ENCODE measurements at regions not wholly inside any gene's neighbourhood (a gene's known extent, or its start where the extent isn't known, plus 50 kb on each side); places are given as distances from the start of the nearest gene placed in this dataset.
"Not testable (repeated sequence)": the region's sequence is repeated elsewhere in the genome, so short reads cannot be mapped to it uniquely, and the experiment has no call there.

DNA sequence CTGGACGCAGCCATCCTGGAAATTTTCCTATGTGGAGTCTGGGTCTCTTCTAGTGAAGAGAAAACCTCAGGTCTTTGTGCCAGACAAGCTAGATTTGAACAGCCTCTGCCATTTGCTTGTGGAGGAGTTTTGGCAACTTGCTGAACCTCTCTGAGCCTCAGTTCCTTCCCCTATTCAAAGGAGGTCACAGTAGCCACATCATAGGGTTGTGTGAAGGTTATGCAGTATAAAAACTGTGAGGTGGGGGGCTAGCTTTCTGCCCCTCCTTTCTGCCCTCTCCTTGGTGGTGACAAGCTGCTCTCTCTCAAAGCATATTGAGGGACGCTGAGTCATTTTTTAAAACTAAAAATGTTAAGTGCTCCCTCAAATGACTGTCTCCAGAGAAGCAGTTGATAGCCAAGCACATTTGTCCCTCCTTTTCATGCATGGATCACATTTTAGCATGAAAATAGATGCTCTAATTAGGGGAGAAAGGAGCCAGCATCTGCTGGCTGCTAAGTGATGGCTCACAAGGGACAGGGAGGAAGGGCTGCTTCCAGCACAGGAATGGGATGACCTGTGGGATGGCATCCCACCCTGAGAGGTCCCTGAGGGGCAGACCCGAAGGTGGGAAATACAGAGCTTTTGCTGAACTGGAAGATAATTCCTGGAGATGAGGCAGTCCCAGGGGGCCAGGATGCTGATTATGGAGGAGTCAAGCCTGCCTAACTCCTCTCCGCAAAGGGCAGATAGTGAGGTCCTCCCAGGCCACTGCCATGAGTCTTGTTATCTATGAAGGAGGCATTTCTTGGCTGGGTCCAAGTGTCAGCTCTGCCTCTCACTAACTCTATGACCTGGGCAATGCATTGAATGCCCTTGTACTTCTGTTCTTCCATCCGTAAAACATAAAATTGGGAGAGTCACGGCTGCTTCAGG is 218.8 kb downstream of the RAB11FIP4 start:
- DNase-seq, result no peak

- no peak for DNase-seq
Observed at GRCh38 chr17:31609331-31609730, 217.9 kb downstream of the RAB11FIP4 start.

GRCh38 chr17:31608659-31609254 is 217.3 kb downstream of the RAB11FIP4 start:
- no peak for DNase-seq

- no peak for DNase-seq
Observed at GRCh38 chr17:31605761-31606160, 214.3 kb downstream of the RAB11FIP4 start.

- DNase-seq, result no peak
Observed at GRCh38 chr17:31604936-31605335, 213.5 kb downstream of the RAB11FIP4 start.

GRCh38 chr17:31600144-31600543 is 208.7 kb downstream of the RAB11FIP4 start:
- DNase-seq, result not testable (repeated sequence)

- no peak for DNase-seq
Observed at GRCh38 chr17:31598921-31599571, 207.6 kb downstream of the RAB11FIP4 start.

GRCh38 chr17:31598399-31598782 is 206.9 kb downstream of the RAB11FIP4 start:
- no peak for DNase-seq

DNA sequence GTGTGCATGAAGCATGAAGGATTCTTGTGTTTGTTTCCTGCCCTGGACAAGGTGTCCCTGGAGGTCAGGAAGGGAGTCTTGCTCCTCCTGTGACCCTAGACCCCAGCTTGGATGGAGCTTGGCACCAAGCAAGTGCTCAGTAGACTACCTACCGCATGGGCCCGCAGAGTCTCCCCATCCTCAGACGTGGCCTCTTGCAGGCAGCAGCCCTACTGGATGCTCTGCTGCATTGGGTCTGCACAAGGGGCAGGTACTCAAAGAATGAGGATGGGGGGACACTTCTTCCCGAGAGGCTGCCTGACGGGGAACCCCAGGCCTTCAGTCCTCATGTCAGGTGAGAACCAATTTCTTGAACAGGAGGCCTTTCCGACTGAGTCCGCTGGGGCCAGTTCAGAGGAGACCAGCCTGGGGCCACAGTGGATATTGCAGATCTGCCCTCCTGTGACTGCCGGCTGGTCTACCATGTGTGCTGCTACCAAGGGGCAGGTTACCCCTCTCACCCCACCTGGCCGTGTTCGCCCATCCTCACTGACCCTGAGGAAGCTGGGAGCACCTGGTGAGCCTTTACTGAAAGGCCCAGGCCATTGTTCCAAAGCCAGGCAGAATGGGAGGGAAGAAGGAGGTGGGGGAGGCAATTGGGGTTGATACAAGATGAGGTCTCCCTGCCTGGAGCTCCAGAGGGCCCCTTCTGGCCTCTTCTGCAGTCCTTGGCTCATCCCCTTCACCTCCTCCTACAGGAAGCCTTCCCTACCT is 206.3 kb downstream of the RAB11FIP4 start:
- no peak for DNase-seq

DNA sequence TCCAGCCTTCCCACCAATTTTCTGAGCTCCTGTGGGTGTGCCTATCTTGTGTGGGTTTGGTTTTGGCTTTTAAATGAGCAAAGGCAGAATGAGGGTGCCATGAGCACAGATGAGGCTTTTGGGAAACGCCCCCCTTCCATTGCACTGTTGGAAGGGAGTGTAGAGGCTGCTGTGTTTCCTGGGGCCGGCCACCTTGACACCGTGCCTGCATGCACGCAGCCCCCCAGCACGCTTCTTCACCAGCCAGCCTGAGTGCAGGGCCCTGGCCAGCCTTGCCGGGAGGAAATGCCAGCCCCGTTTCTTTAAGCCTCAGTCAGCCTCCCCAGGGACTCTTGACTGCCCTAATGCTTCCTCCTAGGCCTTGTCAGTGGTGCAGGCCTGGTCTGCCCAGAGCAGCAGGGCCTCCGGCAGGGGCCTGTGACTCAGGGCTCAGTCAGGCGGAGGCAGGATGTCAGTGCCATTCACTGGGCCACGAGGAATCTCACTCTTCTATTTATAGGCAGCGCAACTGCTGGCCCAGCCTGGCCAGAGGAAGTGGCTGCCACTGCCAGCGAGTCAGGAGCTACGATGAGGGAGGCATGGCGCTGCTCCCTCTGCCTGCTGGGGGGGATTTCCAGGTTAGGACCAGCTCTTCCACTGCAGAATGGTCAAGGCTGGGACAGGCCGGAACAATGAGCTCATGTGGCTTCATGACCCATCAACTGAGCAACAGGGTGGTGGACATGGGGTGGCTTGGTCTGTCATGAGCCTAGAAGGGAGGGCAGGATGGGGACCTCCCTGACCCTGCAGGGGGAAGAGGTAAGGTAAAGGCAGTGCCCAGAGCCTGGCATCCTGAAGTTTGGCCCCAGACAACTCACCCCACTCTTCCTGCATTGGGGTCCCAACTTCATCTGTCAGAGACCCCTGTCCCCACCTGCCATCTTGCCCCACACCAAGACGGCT is 205.2 kb downstream of the RAB11FIP4 start:
- peak; percentile 11 to 22 for DNase-seq

GRCh38 chr17:31595666-31596381 is 204.3 kb downstream of the RAB11FIP4 start:
- DNase-seq, result no peak

GRCh38 chr17:31595076-31595475 is 203.6 kb downstream of the RAB11FIP4 start:
- DNase-seq, result no peak

- no peak for DNase-seq
Observed at GRCh38 chr17:31594416-31594815, 202.9 kb downstream of the RAB11FIP4 start.

DNA sequence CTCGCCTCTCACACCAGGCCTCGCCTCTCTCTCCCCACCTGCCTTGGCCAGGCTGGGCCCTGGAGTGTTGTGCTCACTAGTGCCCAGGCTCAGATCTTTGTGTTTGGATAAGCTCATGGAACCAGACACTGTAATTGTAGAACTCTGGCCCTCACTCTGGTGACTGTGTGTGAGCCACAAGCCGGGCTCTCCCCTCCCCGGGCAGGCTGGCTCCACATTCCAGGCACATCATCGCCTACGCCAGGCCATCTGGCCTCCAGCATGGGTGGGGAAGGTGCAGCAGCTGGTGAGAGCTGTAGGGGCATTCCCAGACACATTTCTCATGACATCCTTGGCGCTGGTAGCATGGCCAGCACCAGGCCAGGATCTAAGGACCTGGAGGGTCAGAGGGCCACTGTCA is 202.3 kb downstream of the RAB11FIP4 start:
- no peak for DNase-seq

- no peak for DNase-seq
Observed at GRCh38 chr17:31591924-31592323, 200.4 kb downstream of the RAB11FIP4 start.

DNA sequence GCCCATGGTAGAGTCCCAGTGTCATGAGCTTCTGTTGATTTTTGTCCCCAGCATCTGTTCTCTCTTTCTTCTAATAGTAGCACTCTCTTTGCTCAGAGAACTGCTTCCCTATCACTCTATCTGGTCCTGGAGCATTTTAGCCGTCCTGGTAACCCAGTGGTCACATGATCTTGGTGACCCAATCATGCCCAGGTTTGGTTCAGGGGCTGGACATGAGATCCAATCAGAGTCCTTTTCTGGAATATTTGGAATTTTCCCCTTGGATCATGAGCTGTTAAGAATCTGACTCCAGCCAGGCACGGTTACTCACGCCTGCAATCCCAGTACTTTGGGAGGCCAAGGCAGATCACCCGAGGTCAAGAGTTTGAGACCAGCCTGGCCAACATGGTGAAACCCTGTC is 197.0 kb downstream of the RAB11FIP4 start:
- no peak for DNase-seq

GRCh38 chr17:31588034-31588433 is 196.6 kb downstream of the RAB11FIP4 start:
- no peak for DNase-seq
